ENCODE measurements at regions not wholly inside any gene's neighbourhood (a gene's known extent, or its start where the extent isn't known, plus 50 kb on each side); places are given as distances from the start of the nearest gene placed in this dataset.
"Not testable (repeated sequence)": the region's sequence is repeated elsewhere in the genome, so short reads cannot be mapped to it uniquely, and the experiment has no call there.

GRCh38 chr9:73050065-73050816 is 97.4 kb upstream of the ALDH1A1 start:
- 4 to 88% (median 63%) methylated on average over 3 to 5 of the region's 5 CpGs for WGBS, 10 experiments
- H3K4me1 ChIP-seq (replicated peaks in 1 of 2) = peaks cover 9 to 10% of the 10 kb centered on the region in 2 donors
- H3K27ac ChIP-seq = no peak overlapping the region
- ATAC-seq (replicated peaks in 6 of 8) = peak in 6 of 8 experiments; percentile 10 to 92 (median 54)
- H3K4me3 ChIP-seq = no peak overlapping the region
- in situ Hi-C loops (cut with MboI; ENCODE audit: low pct_unique_long_range_greater_than_20kb in 2 of 9, low sequenced_read_pairs in 9 of 9, unreplicated experiment in 9 of 9) = loop anchor here in 1 of 9 experiments (25.0 kb wide), 1 partner anchor 188 kb away; no protein-coding TSS in a partner anchor

- in situ Hi-C loops (cut with MboI; ENCODE audit: low pct_unique_long_range_greater_than_20kb in 2 of 9, low sequenced_read_pairs in 9 of 9, unreplicated experiment in 9 of 9) = no loop called here
Observed at GRCh38 chr9:73049280-73049679, 96.4 kb upstream of the ALDH1A1 start.

GRCh38 chr9:73046769-73047168 is 93.9 kb upstream of the ALDH1A1 start:
- H3K4me3 ChIP-seq = no peak overlapping the region
- H3K27ac ChIP-seq = no peak overlapping the region
- in situ Hi-C loops (cut with MboI; ENCODE audit: low pct_unique_long_range_greater_than_20kb in 2 of 9, low sequenced_read_pairs in 9 of 9, unreplicated experiment in 9 of 9) = no loop called here
- peaks cover 9 to 10% of the 10 kb centered on the region in 2 donors for H3K4me1 ChIP-seq (replicated peaks in 1 of 2)
- no peak for ATAC-seq (replicated peaks in 6 of 8)
- 44 to 100% (median 89%) methylated on average over 1 of the region's 1 CpG; no CpG with 5 or more reads in 1 of the 10 experiments for WGBS, 10 experiments

More at GRCh38 chr9:73049280-73049679, 96.4 kb upstream of the ALDH1A1 start:
- ATAC-seq (replicated peaks in 6 of 8) = no peak
- no peak overlapping the region for H3K4me3 ChIP-seq
- no peak overlapping the region for H3K27ac ChIP-seq
- H3K4me1 ChIP-seq (replicated peaks in 1 of 2) = peaks cover 9 to 10% of the 10 kb centered on the region in 2 donors

GRCh38 chr9:73044776-73045175 is 91.9 kb upstream of the ALDH1A1 start:
- 70 to 100% (median 97%) methylated on average over 1 to 4 of the region's 4 CpGs; no CpG with 5 or more reads in 2 of the 10 experiments for WGBS, 10 experiments
- ATAC-seq (replicated peaks in 6 of 8); H3K27ac ChIP-seq; H3K4me1 ChIP-seq (replicated peaks in 1 of 2); H3K4me3 ChIP-seq; in situ Hi-C loops (cut with MboI; ENCODE audit: low pct_unique_long_range_greater_than_20kb in 2 of 9, low sequenced_read_pairs in 9 of 9, unreplicated experiment in 9 of 9): not testable (repeated sequence)

GRCh38 chr9:73042155-73042554 is 89.3 kb upstream of the ALDH1A1 start:
- peak in 1 of 8 experiments; percentile 18 for ATAC-seq (replicated peaks in 6 of 8)
- in situ Hi-C loops (cut with MboI; ENCODE audit: low pct_unique_long_range_greater_than_20kb in 2 of 9, low sequenced_read_pairs in 9 of 9, unreplicated experiment in 9 of 9) = no loop called here
- Histone ChIP-seq H3K4me1 (replicated peaks in 1 of 2) (no peaks in the 10 kb centered on the region), H3K27ac (no peak overlapping the region), H3K4me3 (no peak overlapping the region)
- 43 to 86% (median 80%) methylated on average over 1 of the region's 1 CpG; no CpG with 5 or more reads in 5 of the 10 experiments for whole genome bisulfite sequencing, 10 experiments

GRCh38 chr9:73039271-73040263 is 86.7 kb upstream of the ALDH1A1 start:
- ATAC-seq (replicated peaks in 6 of 8) = no peak
- in situ Hi-C loops (cut with MboI; ENCODE audit: low pct_unique_long_range_greater_than_20kb in 2 of 9, low sequenced_read_pairs in 9 of 9, unreplicated experiment in 9 of 9) = no loop called here
- H3K4me3 ChIP-seq = no peak overlapping the region
- 37 to 94% (median 84%) methylated on average over 1 to 3 of the region's 3 CpGs for WGBS, 10 experiments
- no peak overlapping the region for H3K27ac ChIP-seq
- H3K4me1 ChIP-seq (replicated peaks in 1 of 2) = no peaks in the 10 kb centered on the region

- Histone ChIP-seq H3K4me3 (no peak overlapping the region), H3K27ac (no peak overlapping the region), H3K4me1 (replicated peaks in 1 of 2) (no peaks in the 10 kb centered on the region)
- ATAC-seq (replicated peaks in 6 of 8) = peak in 1 of 8 experiments; percentile 51
- in situ Hi-C loops (cut with MboI; ENCODE audit: low pct_unique_long_range_greater_than_20kb in 2 of 9, low sequenced_read_pairs in 9 of 9, unreplicated experiment in 9 of 9) = no loop called here
- 17 to 70% (median 50%) methylated on average over 1 to 2 of the region's 2 CpGs; no CpG with 5 or more reads in 4 of the 10 experiments for WGBS, 10 experiments
Observed at GRCh38 chr9:73038613-73039012, 85.8 kb upstream of the ALDH1A1 start.

GRCh38 chr9:73038089-73038509 is 85.2 kb upstream of the ALDH1A1 start:
- in situ Hi-C loops (cut with MboI; ENCODE audit: low pct_unique_long_range_greater_than_20kb in 2 of 9, low sequenced_read_pairs in 9 of 9, unreplicated experiment in 9 of 9) = no loop called here
- ATAC-seq (replicated peaks in 6 of 8) = no peak

GRCh38 chr9:73037613-73038012 is 84.8 kb upstream of the ALDH1A1 start:
- Histone ChIP-seq H3K4me3 (no peak overlapping the region), H3K4me1 (replicated peaks in 1 of 2) (no peaks in the 10 kb centered on the region), H3K27ac (no peak overlapping the region)
- in situ Hi-C loops (cut with MboI; ENCODE audit: low pct_unique_long_range_greater_than_20kb in 2 of 9, low sequenced_read_pairs in 9 of 9, unreplicated experiment in 9 of 9) = no loop called here
- peak in 3 of 8 experiments; percentile 59 to 82 (median 80) for ATAC-seq (replicated peaks in 6 of 8)
- 4 to 100% (median 75%) methylated on average over 1 to 3 of the region's 3 CpGs for WGBS, 10 experiments

More at GRCh38 chr9:73038089-73038509, 85.2 kb upstream of the ALDH1A1 start:
- no peak overlapping the region for H3K4me3 ChIP-seq
- no peak overlapping the region for H3K27ac ChIP-seq
- H3K4me1 ChIP-seq (replicated peaks in 1 of 2) = no peaks in the 10 kb centered on the region
- 38 to 100% (median 95%) methylated on average over 2 to 4 of the region's 4 CpGs; no CpG with 5 or more reads in 2 of the 10 experiments for WGBS, 10 experiments

GRCh38 chr9:73034962-73035361 is 82.1 kb upstream of the ALDH1A1 start:
- ATAC-seq (replicated peaks in 6 of 8) = no peak
- Histone ChIP-seq H3K4me1 (replicated peaks in 1 of 2) (no peaks in the 10 kb centered on the region), H3K27ac (no peak overlapping the region), H3K4me3 (no peak overlapping the region)
- in situ Hi-C loops (cut with MboI; ENCODE audit: low pct_unique_long_range_greater_than_20kb in 2 of 9, low sequenced_read_pairs in 9 of 9, unreplicated experiment in 9 of 9) = no loop called here
- WGBS, 10 experiments = 83 to 100% (median 87%) methylated on average over 1 to 2 of the region's 2 CpGs; no CpG with 5 or more reads in 2 of the 10 experiments

- in situ Hi-C loops (cut with MboI; ENCODE audit: low pct_unique_long_range_greater_than_20kb in 2 of 9, low sequenced_read_pairs in 9 of 9, unreplicated experiment in 9 of 9) = no loop called here
- H3K4me3 ChIP-seq = no peak overlapping the region
- 78 to 100% (median 100%) methylated on average over 1 of the region's 1 CpG; no CpG with 5 or more reads in 2 of the 10 experiments for WGBS, 10 experiments
- H3K4me1 ChIP-seq (replicated peaks in 1 of 2) = no peaks in the 10 kb centered on the region
- no peak overlapping the region for H3K27ac ChIP-seq
- no peak for ATAC-seq (replicated peaks in 6 of 8)
Observed at GRCh38 chr9:73031350-73031749, 78.5 kb upstream of the ALDH1A1 start.

GRCh38 chr9:73030370-73031030 is 77.6 kb upstream of the ALDH1A1 start:
- Histone ChIP-seq H3K4me1 (replicated peaks in 1 of 2) (no peaks in the 10 kb centered on the region), H3K27ac (no peak overlapping the region), H3K4me3 (no peak overlapping the region)
- ATAC-seq (replicated peaks in 6 of 8) = no peak
- in situ Hi-C loops (cut with MboI; ENCODE audit: low pct_unique_long_range_greater_than_20kb in 2 of 9, low sequenced_read_pairs in 9 of 9, unreplicated experiment in 9 of 9) = no loop called here
- WGBS, 10 experiments = 50 to 100% (median 90%) methylated on average over 1 to 5 of the region's 5 CpGs

- Histone ChIP-seq H3K4me3 (no peak overlapping the region), H3K27ac (no peak overlapping the region), H3K4me1 (replicated peaks in 1 of 2) (no peaks in the 10 kb centered on the region)
- in situ Hi-C loops (cut with MboI; ENCODE audit: low pct_unique_long_range_greater_than_20kb in 2 of 9, low sequenced_read_pairs in 9 of 9, unreplicated experiment in 9 of 9) = no loop called here
- no peak for ATAC-seq (replicated peaks in 6 of 8)
Observed at GRCh38 chr9:73029346-73029745, 76.5 kb upstream of the ALDH1A1 start.

All from motor neuron (in vitro differentiated cells).